Heart left ventricle (tissue), 13 donors: ENCODE measurements at regions not wholly inside any gene's neighbourhood (a gene's known extent, or its start where the extent isn't known, plus 50 kb on each side); places are given as distances from the start of the nearest gene placed in this dataset.

Source experiments
- POLR2A ChIP-seq, 2 donors: fragments of 450-650 bp; IDR thresholded peaks; one replicate each; pipeline ENCODE4 v1.6.1; 2017; ENCODE audit warnings: antibody characterized with exemption in 2 of 2, mild to moderate bottlenecking in 2 of 2, moderate library complexity in 2 of 2
- TF ChIP-seq, protein P1 (sequence below), 12 donors: fragments of 200-600 bp; sonication (generic) in 4 of 12; IDR thresholded peaks; one replicate each; pipeline versions ENCODE4 v1.5.0 to v1.8.0; 2018 to 2022; ENCODE audit warnings: antibody characterized with exemption in 12 of 12, mild to moderate bottlenecking in 5 of 12
- donor health status: ischemic (EF 13 %, LVEDD 7.1; RV severe dilation, severe dysfunction).
- donor health status: DM: no; HTN: yes; CAD: no.
- donor health status: DM: no; HTN: no; CAD: no.
- donor health status: ischemic (EF 25% LVEDD 6.9; RV normal size, moderate dysfunction).
- donor health status: ischemic (EF 25% LVEDD 5.7; RV mildly dilated, moderate dysfunction).
- donor health status: ischemic (EF 35%, LVEDD 5.7; RV mildly dilated, moderate dysfunction).
- donor health status: nonischemic (EF 11% LVEDD 7.7; RV severe dilation, severe dysfunction).
- donor health status: DM: yes; HTN: yes; CAD: no.
- donor health status: PGD.
- donor health status: ischemic (EF 29% LVEDD 5.4; RV normal size, mild dysfunction).
- donor health status: nonischemic (EF 23%, LVEDD 6.1; RV moderate dilation, normal function).

DNA sequence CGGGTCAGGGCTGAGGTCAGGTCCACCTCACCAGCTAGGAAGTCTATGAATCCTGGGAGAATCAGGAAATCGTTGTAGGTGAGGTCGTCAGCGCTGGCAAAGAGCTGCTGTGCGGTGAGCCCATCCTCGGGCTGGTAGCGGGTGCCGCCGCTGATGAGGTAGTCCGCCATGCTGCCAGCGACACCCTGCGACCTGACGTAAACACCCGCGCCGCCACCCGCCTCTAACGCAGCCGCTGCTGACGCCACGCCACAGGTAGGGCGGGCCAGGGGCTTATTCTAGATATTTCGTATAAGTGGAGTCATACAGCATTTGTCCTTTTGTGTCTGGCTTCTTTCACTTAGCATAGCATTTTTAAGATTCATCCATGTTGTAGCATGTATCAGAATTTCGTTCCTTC lies 220.2 kb upstream of the ATP6AP2 start:
- TF ChIP-seq, protein P1, sequence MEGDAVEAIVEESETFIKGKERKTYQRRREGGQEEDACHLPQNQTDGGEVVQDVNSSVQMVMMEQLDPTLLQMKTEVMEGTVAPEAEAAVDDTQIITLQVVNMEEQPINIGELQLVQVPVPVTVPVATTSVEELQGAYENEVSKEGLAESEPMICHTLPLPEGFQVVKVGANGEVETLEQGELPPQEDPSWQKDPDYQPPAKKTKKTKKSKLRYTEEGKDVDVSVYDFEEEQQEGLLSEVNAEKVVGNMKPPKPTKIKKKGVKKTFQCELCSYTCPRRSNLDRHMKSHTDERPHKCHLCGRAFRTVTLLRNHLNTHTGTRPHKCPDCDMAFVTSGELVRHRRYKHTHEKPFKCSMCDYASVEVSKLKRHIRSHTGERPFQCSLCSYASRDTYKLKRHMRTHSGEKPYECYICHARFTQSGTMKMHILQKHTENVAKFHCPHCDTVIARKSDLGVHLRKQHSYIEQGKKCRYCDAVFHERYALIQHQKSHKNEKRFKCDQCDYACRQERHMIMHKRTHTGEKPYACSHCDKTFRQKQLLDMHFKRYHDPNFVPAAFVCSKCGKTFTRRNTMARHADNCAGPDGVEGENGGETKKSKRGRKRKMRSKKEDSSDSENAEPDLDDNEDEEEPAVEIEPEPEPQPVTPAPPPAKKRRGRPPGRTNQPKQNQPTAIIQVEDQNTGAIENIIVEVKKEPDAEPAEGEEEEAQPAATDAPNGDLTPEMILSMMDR (IDR thresholded peaks at IDR 0.05) = no peak
- TF ChIP-seq POLR2A (IDR thresholded peaks at IDR 0.05) = no peak
